Keratinocyte (primary cell): ENCODE measurements at regions not wholly inside any gene's neighbourhood (a gene's known extent, or its start where the extent isn't known, plus 50 kb on each side); places are given as distances from the start of the nearest gene placed in this dataset.

Source experiments
- CTCF ChIP-seq, 3 experiments: IDR thresholded peaks in 1 of 3; conservative IDR thresholded peaks in 1 of 3; optimal IDR thresholded peaks in 1 of 3; 2 replicates in 2 of 3; 3 replicates in 1 of 3; pipeline versions ENCODE3 to v1.5.1; 2011; ENCODE audit warnings: low read length in 3 of 3, mild to moderate bottlenecking in 3 of 3, moderate library complexity in 2 of 3, control low read depth in 1 of 3, inconsistent platforms in 1 of 3; ENCODE audit not compliant: insufficient read depth in 2 of 3; ENCODE audit errors: extremely low read depth in 1 of 3
- EZH2 ChIP-seq: IDR thresholded peaks from one replicate; pipeline ENCODE4 v1.6.1; 2012; ENCODE audit warnings: inconsistent platforms, mild to moderate bottlenecking, low read length, moderate library complexity

DNA sequence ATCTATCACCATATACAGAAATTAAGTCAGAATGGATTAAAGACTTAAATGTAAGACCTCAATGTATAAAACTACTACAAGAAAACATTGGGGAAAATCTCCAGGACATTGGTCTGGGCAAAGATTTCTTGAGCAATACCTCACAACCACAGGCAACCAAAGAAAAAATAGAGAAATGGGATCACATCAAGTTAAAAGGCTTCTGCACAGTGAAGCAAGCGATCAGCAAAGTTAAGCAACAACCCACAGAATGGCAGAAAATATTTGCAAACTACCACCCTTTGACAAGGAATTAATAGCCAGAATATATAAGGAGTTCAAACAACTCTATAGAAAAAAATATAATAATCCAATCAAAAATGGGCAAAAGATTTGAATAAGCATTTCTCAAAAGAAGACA lies 236.9 kb upstream of the EMCN start:
- TF ChIP-seq CTCF (optimal IDR thresholded peaks at IDR 0.05 in 1 of 3, IDR thresholded peaks at IDR 0.05 in 1 of 3, conservative IDR thresholded peaks at IDR 0.05 in 1 of 3; ENCODE audit: extremely low read depth in 1 of 3, insufficient read depth in 2 of 3, low read length in 3 of 3) (no peak), EZH2 (no peak)
